ENCODE measurements at regions not wholly inside any gene's neighbourhood (a gene's known extent, or its start where the extent isn't known, plus 50 kb on each side); places are given as distances from the start of the nearest gene placed in this dataset.

DNA sequence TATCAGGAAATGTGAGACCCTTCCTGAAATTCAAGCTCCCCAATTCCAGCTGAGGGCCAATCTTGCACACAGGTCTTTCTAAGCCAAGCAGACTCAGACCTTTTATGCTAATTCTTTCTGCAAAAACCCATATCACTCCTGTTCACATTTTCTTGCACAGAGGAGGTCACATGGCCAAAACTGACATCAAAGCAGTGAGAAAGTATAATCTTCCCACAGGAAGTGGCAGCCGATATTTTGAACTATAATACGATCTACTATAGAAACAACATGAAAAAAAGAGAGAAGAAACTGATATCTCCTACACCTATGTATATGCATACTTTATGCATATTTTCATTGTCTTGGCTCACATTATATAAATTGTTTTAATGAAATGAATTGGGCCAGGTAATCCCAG, 132.9 kb upstream of the SSTR1 start:
- no peaks in the 10 kb centered on the region for H3K9me3 ChIP-seq
- 47 to 83% methylated on average over 2 of the region's 2 CpGs for WGBS, 2 donors
- H3K36me3 ChIP-seq: no peaks in the 10 kb centered on the region
- DNase-seq: no peak
- intact Hi-C loops (cut with DNase I): no loop called here
- H3K4me3 ChIP-seq: no peak overlapping the region
- H3K27me3 ChIP-seq: no peaks in the 10 kb centered on the region
- H3K4me1 ChIP-seq: no peaks in the 10 kb centered on the region
- no peak overlapping the region for H3K27ac ChIP-seq
- TF ChIP-seq, protein P1, sequence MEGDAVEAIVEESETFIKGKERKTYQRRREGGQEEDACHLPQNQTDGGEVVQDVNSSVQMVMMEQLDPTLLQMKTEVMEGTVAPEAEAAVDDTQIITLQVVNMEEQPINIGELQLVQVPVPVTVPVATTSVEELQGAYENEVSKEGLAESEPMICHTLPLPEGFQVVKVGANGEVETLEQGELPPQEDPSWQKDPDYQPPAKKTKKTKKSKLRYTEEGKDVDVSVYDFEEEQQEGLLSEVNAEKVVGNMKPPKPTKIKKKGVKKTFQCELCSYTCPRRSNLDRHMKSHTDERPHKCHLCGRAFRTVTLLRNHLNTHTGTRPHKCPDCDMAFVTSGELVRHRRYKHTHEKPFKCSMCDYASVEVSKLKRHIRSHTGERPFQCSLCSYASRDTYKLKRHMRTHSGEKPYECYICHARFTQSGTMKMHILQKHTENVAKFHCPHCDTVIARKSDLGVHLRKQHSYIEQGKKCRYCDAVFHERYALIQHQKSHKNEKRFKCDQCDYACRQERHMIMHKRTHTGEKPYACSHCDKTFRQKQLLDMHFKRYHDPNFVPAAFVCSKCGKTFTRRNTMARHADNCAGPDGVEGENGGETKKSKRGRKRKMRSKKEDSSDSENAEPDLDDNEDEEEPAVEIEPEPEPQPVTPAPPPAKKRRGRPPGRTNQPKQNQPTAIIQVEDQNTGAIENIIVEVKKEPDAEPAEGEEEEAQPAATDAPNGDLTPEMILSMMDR (IDR thresholded peaks at IDR 0.05): no peak
- TF ChIP-seq EP300 (IDR thresholded peaks at IDR 0.05): no peak
- TF ChIP-seq POLR2A (IDR thresholded peaks at IDR 0.05): no peak

DNA sequence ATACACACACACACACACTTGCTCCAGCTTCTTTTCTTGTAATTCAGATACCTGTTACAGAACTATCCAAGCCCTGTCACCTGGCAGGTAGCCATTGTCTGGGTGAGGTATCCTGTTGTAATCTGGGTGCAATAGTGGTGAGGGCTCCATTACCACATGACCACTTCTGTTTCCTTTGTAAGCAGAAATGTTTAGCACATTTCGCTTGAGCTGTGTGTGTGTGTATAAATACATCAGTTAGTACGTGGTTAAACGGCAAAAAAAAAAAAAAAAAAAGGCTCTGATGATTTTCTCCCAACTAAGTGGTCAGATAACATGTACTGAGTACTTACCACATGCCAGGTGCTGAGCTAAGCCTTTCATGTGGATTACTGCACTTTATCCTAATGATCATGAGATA, 129.3 kb upstream of the SSTR1 start:
- TF ChIP-seq, protein P1 (IDR thresholded peaks at IDR 0.05): no peak
- no peak for TF ChIP-seq POLR2A (IDR thresholded peaks at IDR 0.05)
- TF ChIP-seq POLR2AphosphoS5 (IDR thresholded peaks at IDR 0.05): no peak
- TF ChIP-seq EP300 (IDR thresholded peaks at IDR 0.05): no peak
- DNase-seq: no peak
- WGBS, 2 donors: 30 to 45% methylated on average over 3 of the region's 3 CpGs
- H3K4me3 ChIP-seq: no peak overlapping the region
- no peaks in the 10 kb centered on the region for H3K4me1 ChIP-seq
- intact Hi-C loops (cut with DNase I): no loop called here
- H3K36me3 ChIP-seq: no peaks in the 10 kb centered on the region
- no peak overlapping the region for H3K27ac ChIP-seq
- H3K9me3 ChIP-seq: no peaks in the 10 kb centered on the region
- no peaks in the 10 kb centered on the region for H3K27me3 ChIP-seq

DNA sequence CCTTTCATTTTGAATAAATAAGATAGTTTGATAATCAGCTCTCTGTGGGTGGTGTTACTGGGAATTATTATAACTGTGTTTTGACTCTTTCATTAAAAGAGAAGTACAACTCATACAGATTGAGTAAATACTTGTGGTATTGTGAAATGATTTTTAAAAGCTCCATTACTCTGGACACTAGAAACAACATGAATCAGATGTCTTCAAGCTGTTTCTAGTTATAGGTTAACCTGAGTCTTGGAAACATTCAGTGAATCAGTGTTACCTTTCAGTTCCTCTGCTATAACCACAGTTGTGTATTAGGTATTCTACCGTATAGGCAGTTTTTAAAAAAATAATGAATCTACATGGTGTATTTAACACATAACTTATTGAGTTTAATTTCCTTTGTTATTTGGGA, 128.4 kb upstream of the SSTR1 start:
- Histone ChIP-seq H3K4me1 (no peaks in the 10 kb centered on the region), H3K27ac (no peak overlapping the region), H3K27me3 (no peaks in the 10 kb centered on the region), H3K36me3 (no peaks in the 10 kb centered on the region), H3K9me3 (no peaks in the 10 kb centered on the region), H3K4me3 (no peak overlapping the region)
- TF ChIP-seq POLR2AphosphoS5 (IDR thresholded peaks at IDR 0.05) (no peak), EP300 (IDR thresholded peaks at IDR 0.05) (no peak), POLR2A (IDR thresholded peaks at IDR 0.05) (no peak)
- TF ChIP-seq, protein P1 (IDR thresholded peaks at IDR 0.05): no peak
- no peak for DNase-seq
- 13 to 49% methylated on average over 1 of the region's 1 CpG for WGBS, 2 donors
- intact Hi-C loops (cut with DNase I): no loop called here

DNA sequence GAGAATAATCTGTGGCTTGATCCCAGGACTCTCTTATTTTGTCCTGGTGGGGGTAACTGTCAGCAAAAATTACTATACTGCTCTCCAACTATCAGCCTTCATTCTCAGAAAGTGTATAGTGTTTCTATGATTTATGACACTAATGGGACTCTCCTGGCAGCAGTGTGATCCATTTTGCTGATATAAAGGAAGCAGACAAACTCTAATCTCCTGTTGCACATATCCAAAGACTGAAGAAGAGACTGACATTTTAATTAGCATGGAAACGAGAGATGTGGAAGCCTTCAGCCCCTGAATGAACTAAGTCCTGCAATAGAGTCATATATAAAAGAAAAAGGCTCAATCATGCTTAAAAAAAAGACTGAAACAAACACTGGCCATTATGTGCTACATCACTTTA, 127.8 kb upstream of the SSTR1 start:
- DNase-seq: no peak
- intact Hi-C loops (cut with DNase I): no loop called here
- Histone ChIP-seq H3K27me3 (no peaks in the 10 kb centered on the region), H3K36me3 (no peaks in the 10 kb centered on the region), H3K27ac (no peak overlapping the region), H3K9me3 (no peaks in the 10 kb centered on the region), H3K4me1 (no peaks in the 10 kb centered on the region), H3K4me3 (no peak overlapping the region)
- no peak for TF ChIP-seq POLR2AphosphoS5 (IDR thresholded peaks at IDR 0.05)
- TF ChIP-seq EP300 (IDR thresholded peaks at IDR 0.05): no peak
- TF ChIP-seq, protein P1 (IDR thresholded peaks at IDR 0.05): no peak
- TF ChIP-seq POLR2A (IDR thresholded peaks at IDR 0.05): no peak
- WGBS, 2 donors: 30 to 31% methylated on average over 1 of the region's 1 CpG

DNA sequence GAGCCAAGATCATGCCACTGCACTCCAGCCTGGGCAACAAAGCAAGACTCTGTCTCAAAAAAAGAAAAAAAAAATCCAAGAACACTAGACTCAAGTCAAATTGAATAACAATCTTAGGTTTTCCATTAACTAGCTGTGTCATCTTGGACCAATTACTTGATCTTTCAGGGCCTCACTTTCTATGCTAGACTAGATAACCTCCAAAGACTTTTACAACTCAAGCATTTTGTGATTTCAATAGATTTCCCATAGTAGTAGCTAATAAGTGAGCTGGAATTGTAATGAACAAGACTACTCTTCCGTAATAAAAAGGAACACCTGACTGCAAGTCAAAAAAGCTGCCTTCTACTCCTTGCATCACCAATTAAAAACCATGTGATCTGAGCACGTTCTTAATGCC, 127.0 kb upstream of the SSTR1 start:
- Histone ChIP-seq H3K36me3 (no peaks in the 10 kb centered on the region), H3K27me3 (no peaks in the 10 kb centered on the region), H3K9me3 (no peaks in the 10 kb centered on the region), H3K4me3 (no peak overlapping the region), H3K27ac (no peak overlapping the region), H3K4me1 (no peaks in the 10 kb centered on the region)
- 80 to 83% methylated on average over 2 of the region's 2 CpGs for WGBS, 2 donors
- TF ChIP-seq, protein P1 (IDR thresholded peaks at IDR 0.05): no peak
- TF ChIP-seq POLR2AphosphoS5 (IDR thresholded peaks at IDR 0.05): no peak
- DNase-seq: no peak
- intact Hi-C loops (cut with DNase I): no loop called here
